HAP-1 (cell line): ENCODE measurements at regions not wholly inside any gene's neighbourhood (a gene's known extent, or its start where the extent isn't known, plus 50 kb on each side); places are given as distances from the start of the nearest gene placed in this dataset.

Experiments used
- DNase-seq, 2 experiments: peaks; one replicate each; pipeline ENCODE4 v3.0.0-alpha.2; 2016 to 2020; ENCODE audit warnings: low spot score in 2 of 2
- H3K27me3 ChIP-seq: fragments of 250-450 bp; sonication (Bioruptor Pico); 2 replicates; pipeline ENCODE4 v1.5.1; 2020; ENCODE audit warnings: low read depth, mild to moderate bottlenecking, moderate library complexity
- H3K36me3 ChIP-seq: fragments of 250-450 bp; sonication (Bioruptor Pico); replicated peaks from 2 replicates; pipeline ENCODE4 v1.5.1; 2020; ENCODE audit warnings: mild to moderate bottlenecking
- H3K4me1 ChIP-seq: fragments of 250-450 bp; sonication (Bioruptor Pico); 2 replicates; pipeline ENCODE4 v1.5.1; 2020; ENCODE audit warnings: mild to moderate bottlenecking
- H3K4me3 ChIP-seq: fragments of 250-450 bp; sonication (Bioruptor Pico); 2 replicates; pipeline ENCODE4 v1.5.1; 2020; ENCODE audit warnings: mild to moderate bottlenecking, moderate library complexity
- H3K9me3 ChIP-seq: fragments of 250-450 bp; sonication (Bioruptor Pico); 2 replicates; pipeline ENCODE4 v1.5.1; 2020; ENCODE audit warnings: mild to moderate bottlenecking, moderate library complexity
- in situ Hi-C: fragments of 300-500 bp; cut with MboI; formaldehyde crosslinking; loops from 3 replicates; pipeline ENCODE4 v1.14.3; 2020; ENCODE audit warnings: low sequenced_read_pairs, inconsistent platforms, mixed read lengths

- Histone ChIP-seq H3K36me3 (no peaks in the 10 kb centered on the region), H3K27me3 (peaks cover 6% of the 10 kb centered on the region; the same call in 1 of the 2 replicates), H3K4me3 (no peak overlapping the region), H3K4me1 (no peaks in the 10 kb centered on the region), H3K9me3 (no peaks in the 10 kb centered on the region)
- in situ Hi-C loops: no loop called here
- DNase-seq: no peak
These were observed 210.4 kb upstream of the ZNF536 start for GRCh38 chr19:30161770-30162169.

- H3K36me3 ChIP-seq: no peaks in the 10 kb centered on the region
- H3K4me1 ChIP-seq: no peaks in the 10 kb centered on the region
- in situ Hi-C loops: no loop called here
- no peak for DNase-seq
- H3K9me3 ChIP-seq: no peaks in the 10 kb centered on the region
- H3K4me3 ChIP-seq: no peak overlapping the region
- H3K27me3 ChIP-seq: peaks cover 6% of the 10 kb centered on the region; the same call in 1 of the 2 replicates
These were observed 209.5 kb upstream of the ZNF536 start for GRCh38 chr19:30162718-30163117.

- DNase-seq: no peak
- Histone ChIP-seq H3K4me3 (no peak overlapping the region), H3K36me3 (no peaks in the 10 kb centered on the region), H3K9me3 (no peaks in the 10 kb centered on the region), H3K27me3 (peaks cover 6% of the 10 kb centered on the region; the same call in 1 of the 2 replicates), H3K4me1 (no peaks in the 10 kb centered on the region)
- in situ Hi-C loops: no loop called here
These were observed 208.5 kb upstream of the ZNF536 start for GRCh38 chr19:30163663-30164062.

GRCh38 chr19:30165228-30165813 lies 206.9 kb upstream of the ZNF536 start:
- in situ Hi-C loops: no loop called here
- Histone ChIP-seq H3K4me3 (no peak overlapping the region), H3K9me3 (no peaks in the 10 kb centered on the region), H3K36me3 (no peaks in the 10 kb centered on the region), H3K4me1 (no peaks in the 10 kb centered on the region), H3K27me3 (peaks cover 6% of the 10 kb centered on the region; the same call in 1 of the 2 replicates)
- DNase-seq: no peak

DNA sequence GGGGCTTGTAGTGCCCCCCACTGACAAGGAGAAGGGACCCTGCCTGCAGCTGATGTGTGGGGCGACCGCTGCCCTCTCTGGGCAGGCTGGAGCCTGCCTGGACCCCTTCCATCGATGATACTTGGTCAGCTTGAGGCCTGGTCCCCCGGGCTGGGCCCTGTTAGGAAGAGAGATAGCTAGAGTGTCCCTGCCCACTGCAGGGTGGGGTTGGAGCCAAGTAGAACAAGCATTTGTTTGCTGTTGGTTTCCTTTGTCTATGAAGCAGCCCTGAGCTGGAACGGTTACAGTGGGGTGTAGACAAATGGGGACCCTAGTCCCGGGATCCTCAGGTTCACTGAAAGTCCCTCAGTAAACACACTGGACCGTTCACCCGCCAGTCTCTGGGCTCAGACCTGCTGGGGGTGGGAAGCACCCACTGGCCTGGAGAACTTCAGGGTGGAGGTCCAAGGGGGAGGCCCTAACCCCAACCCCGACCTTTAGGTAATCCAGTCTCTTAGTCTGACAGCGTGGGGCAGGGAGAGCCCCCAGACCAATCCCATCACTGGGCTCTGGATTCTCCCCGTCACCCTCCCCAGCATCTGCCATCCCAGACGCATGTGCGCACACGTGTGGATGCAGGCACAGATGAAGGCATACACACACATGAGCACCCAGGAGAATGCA lies 204.8 kb upstream of the ZNF536 start:
- no peak for DNase-seq
- Histone ChIP-seq H3K27me3 (no peaks in the 10 kb centered on the region), H3K36me3 (no peaks in the 10 kb centered on the region), H3K4me1 (no peaks in the 10 kb centered on the region), H3K9me3 (0 out of 2 replicates have a peak, but pooled peaks cover 3% of the 10 kb centered on the region), H3K4me3 (no peak overlapping the region)
- in situ Hi-C loops: no loop called here

DNA sequence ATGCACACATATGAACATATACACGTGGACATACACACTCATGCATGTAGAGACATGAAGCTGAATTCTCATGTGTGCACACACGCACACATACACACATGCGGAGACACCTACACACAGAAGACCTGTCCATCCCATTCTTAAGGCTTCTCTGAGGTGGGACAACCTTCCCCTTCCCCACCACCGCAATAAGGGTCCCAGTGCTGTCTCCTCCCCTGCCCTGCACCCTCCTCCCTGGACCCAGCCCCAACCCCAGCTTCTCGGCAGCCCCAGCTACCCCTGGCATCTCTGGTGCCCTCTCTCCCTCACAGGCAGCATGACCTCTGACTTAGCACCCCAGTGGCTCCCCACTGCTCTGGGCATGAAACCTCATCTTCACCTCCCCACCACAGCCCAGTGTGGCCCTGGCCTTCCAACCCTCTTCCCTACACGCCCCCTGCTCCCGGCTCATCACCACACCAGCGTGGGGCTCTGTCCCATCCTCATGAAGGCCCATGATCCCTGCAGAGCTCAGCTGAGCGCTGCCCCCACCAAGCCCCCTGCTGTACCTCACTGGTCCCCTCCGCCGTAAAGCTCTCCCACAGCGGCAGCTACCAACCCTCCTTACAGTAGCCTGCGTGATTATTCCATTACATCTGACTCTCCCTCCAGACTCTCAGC lies 204.1 kb upstream of the ZNF536 start:
- Histone ChIP-seq H3K9me3 (0 out of 2 replicates have a peak, but pooled peaks cover 3% of the 10 kb centered on the region), H3K36me3 (no peaks in the 10 kb centered on the region), H3K27me3 (no peaks in the 10 kb centered on the region), H3K4me1 (no peaks in the 10 kb centered on the region), H3K4me3 (no peak overlapping the region)
- in situ Hi-C loops: no loop called here
- DNase-seq: no peak

DNA sequence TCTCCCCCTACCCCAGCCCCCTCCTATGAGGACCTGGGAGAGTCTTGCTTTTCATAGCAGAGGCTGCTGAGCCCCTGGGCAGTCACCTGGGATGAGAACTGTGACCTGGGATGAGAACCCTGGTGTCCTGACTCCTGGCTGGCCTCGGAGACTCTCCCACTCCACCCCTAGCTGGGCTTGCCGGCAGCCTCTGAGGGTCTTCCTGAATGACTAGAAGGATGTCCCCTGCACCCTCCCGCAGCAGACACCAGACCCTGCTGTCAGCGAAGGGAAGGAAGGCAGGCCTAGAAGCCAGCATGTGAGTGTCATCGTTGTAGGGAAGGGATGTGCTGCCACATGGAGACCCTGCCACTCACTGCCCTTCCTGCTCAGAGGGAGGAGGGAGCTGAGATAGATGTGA lies 203.4 kb upstream of the ZNF536 start:
- in situ Hi-C loops: no loop called here
- DNase-seq: no peak

DNA sequence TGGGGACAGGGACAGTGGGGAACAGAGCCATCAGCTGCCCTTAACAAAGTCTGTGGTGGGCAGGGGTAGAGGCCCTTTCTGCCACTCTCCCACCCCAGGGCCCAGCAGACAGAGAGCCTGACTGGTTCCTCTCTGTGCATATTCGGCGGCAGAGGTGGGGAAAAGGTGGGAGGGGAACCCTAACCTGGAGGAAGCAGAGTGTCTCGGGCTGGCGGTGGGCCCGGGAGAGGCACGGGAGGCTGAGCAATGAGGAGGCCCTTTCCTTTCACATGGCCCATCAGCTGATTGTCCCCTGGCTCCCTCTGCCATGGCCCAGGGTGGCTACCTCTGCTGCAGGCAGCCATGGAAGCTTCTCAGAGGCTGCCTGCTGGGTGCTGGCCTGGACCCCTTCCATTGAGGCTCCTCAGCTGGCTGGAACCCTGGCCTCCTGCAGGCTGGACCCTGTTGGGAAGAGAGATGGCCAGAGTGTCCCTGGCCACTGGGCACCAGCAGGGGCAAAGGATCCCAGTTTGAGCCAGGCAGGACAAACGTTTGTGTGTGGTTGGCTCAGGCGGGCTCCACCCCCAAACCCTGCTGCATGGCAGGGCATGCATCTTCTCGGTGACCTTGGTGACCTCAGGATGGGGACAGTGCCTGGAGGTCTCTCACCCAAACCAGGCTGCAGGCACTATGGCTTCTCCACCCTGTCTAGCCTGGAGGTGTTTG lies 202.8 kb upstream of the ZNF536 start:
- in situ Hi-C loops: no loop called here
- H3K9me3 ChIP-seq: 0 out of 2 replicates have a peak, but pooled peaks cover 3% of the 10 kb centered on the region
- no peak for DNase-seq

More for the DNA sequence above, 203.4 kb upstream of the ZNF536 start:
- Histone ChIP-seq H3K9me3 (0 out of 2 replicates have a peak, but pooled peaks cover 3% of the 10 kb centered on the region), H3K4me3 (no peak overlapping the region), H3K36me3 (no peaks in the 10 kb centered on the region), H3K27me3 (no peaks in the 10 kb centered on the region), H3K4me1 (no peaks in the 10 kb centered on the region)

DNA sequence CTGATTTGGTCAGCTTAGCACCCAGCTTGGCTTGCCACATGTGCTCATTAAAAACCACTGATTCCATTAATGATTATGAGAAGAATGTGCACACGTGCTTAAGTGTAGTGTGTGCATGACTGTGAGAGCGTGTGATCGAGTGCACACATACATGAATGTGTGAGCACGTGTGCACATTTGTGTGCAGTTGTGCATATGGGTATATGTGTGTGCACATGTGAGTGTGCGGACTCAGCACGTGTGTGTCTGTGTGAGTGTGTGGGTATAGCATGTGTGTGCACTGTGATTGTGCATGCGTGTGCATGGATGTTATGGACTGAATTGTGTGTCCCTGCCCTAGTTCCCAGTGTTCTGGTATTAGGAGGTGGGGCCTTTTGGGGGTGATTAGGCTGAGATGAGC lies 202.1 kb upstream of the ZNF536 start:
- no peaks in the 10 kb centered on the region for H3K36me3 ChIP-seq
- H3K9me3 ChIP-seq: 0 out of 2 replicates have a peak, but pooled peaks cover 3% of the 10 kb centered on the region
- no peak for DNase-seq
- no peak overlapping the region for H3K4me3 ChIP-seq
- no peaks in the 10 kb centered on the region for H3K27me3 ChIP-seq
- in situ Hi-C loops: no loop called here
- no peaks in the 10 kb centered on the region for H3K4me1 ChIP-seq

More for the DNA sequence above, 202.8 kb upstream of the ZNF536 start:
- no peak overlapping the region for H3K4me3 ChIP-seq
- no peaks in the 10 kb centered on the region for H3K27me3 ChIP-seq
- H3K4me1 ChIP-seq: no peaks in the 10 kb centered on the region
- H3K36me3 ChIP-seq: no peaks in the 10 kb centered on the region

DNA sequence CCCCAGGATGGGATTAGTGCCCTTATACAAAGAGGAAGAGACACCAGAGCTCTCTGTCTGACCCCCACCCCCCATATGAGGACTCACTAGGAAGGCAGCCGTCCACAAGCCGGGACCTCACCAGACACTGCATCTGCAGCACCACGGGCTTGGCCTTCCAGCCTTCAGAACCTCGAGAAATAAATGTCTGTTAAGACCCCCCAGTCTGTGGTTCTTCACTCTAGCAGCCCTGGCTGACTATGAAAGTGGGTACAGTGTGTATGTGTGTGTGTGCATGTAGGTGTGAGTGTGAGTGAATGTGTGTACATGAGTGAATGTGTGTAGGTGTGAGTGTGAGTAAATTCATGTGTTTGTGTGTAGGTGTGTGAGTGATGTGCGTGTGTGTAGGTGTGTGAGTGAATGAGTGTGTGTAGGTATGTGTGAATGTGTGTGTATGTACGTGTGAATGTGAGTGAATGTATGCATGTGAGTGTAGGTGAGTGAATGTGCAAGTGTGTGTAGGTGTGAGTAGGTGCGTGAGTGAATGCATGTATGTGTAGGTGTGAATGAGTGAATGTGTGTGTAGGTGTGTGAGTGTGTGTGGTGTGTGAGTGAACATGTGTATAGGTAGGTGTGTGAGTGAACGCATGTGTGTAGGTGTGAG lies 201.6 kb upstream of the ZNF536 start:
- no peak overlapping the region for H3K4me3 ChIP-seq
- H3K4me1 ChIP-seq: no peaks in the 10 kb centered on the region
- H3K9me3 ChIP-seq: 0 out of 2 replicates have a peak, but pooled peaks cover 3% of the 10 kb centered on the region
- no peak for DNase-seq
- no peaks in the 10 kb centered on the region for H3K36me3 ChIP-seq
- H3K27me3 ChIP-seq: no peaks in the 10 kb centered on the region
- in situ Hi-C loops: no loop called here

- no peaks in the 10 kb centered on the region for H3K4me1 ChIP-seq
- in situ Hi-C loops: no loop called here
These were observed 201.0 kb upstream of the ZNF536 start for GRCh38 chr19:30171138-30171635.

GRCh38 chr19:30171795-30172612 lies 200.2 kb upstream of the ZNF536 start:
- H3K9me3 ChIP-seq: 0 out of 2 replicates have a peak, but pooled peaks cover 3% of the 10 kb centered on the region
- no peak overlapping the region for H3K4me3 ChIP-seq
- H3K36me3 ChIP-seq: no peaks in the 10 kb centered on the region
- DNase-seq: no peak
- in situ Hi-C loops: no loop called here
- H3K4me1 ChIP-seq: no peaks in the 10 kb centered on the region
- H3K27me3 ChIP-seq: no peaks in the 10 kb centered on the region

More at GRCh38 chr19:30171138-30171635, 201.0 kb upstream of the ZNF536 start:
- Histone ChIP-seq H3K27me3 (no peaks in the 10 kb centered on the region), H3K9me3 (0 out of 2 replicates have a peak, but pooled peaks cover 3% of the 10 kb centered on the region), H3K4me3 (no peak overlapping the region), H3K36me3 (no peaks in the 10 kb centered on the region)
- DNase-seq: no peak
